HCT116 (cell line): ENCODE measurements at regions not wholly inside any gene's neighbourhood (a gene's known extent, or its start where the extent isn't known, plus 50 kb on each side); places are given as distances from the start of the nearest gene placed in this dataset.

Experiments
- ATAC-seq: fragments of 200-7000 bp; cut with Tn5 transposase; 2 replicates; pipeline ENCODE4 v1.9.1; 2020; ENCODE audit warnings: mild to moderate bottlenecking, moderate library complexity
- BruUV-seq: library from RNA; stranded (reverse); fragments of 400-500 nt; replicated peaks from 2 replicates; lab custom pipeline; 2021; lab: Mats Ljungman, UMichigan
- CTCF ChIA-PET: fragments of 300-600 bp; sonication (Branson Sonifier 250); formaldehyde crosslinking; loops from one replicate; lab custom pipeline; 2021; ENCODE audit warnings: antibody characterized with exemption; lab: Charles Lee
- POLR2A ChIA-PET: fragments of 300-600, 350-600 bp; sonication (Branson Sonifier 250); formaldehyde crosslinking; loops from one replicate; lab custom pipeline; 2021; ENCODE audit warnings: antibody characterized with exemption; lab: Charles Lee
- RAD21 ChIA-PET, 2 experiments: fragments of 300-600 bp; sonication (Branson Sonifier 250); formaldehyde crosslinking; loops; one replicate each; lab custom pipeline; 2023; ENCODE audit warnings: low total read pairs in 2 of 2; ENCODE audit not compliant: uncharacterized antibody in 2 of 2, unreplicated experiment in 2 of 2, low non-redundant PET in 1 of 2; lab: Charles Lee
- DNase-seq: peaks from one replicate; pipeline ENCODE4 v3.0.0-alpha.2; 2010; ENCODE audit warnings: low read depth, low spot score
- H2AFZ ChIP-seq: fragments of 200-600 bp; shearing (Covaris generic), sonication (generic); 2 replicates; pipeline ENCODE4 v1.6.1; 2017; ENCODE audit warnings: low read depth, mixed run types, mixed read lengths, antibody characterized with exemption, low read length; ENCODE audit not compliant: poor library complexity, severe bottlenecking
- H3K27ac ChIP-seq: 2 replicates; pipeline ENCODE4 v1.5.1; 2012; ENCODE audit warnings: low read depth, low read length
- H3K27me3 ChIP-seq: fragments of 200-600 bp; sonication (generic); 2 replicates; pipeline ENCODE4 v1.6.1; 2016; ENCODE audit warnings: mixed run types, low read length, mixed read lengths; ENCODE audit not compliant: insufficient read depth
- H3K36me3 ChIP-seq, 2 experiments: fragments of 200-500 bp in 1 of 2; fragments of 200-600 bp in 1 of 2; sonication (Bioruptor generic) in 1 of 2; sonication (generic) in 1 of 2; 2 replicates each; pipeline versions ENCODE4 v1.5.1 to v1.6.1; 2014 to 2016; ENCODE audit warnings: low read length in 2 of 2, inconsistent platforms in 1 of 2, mixed read lengths in 1 of 2, mixed run types in 1 of 2; ENCODE audit not compliant: insufficient read depth in 2 of 2, control insufficient read depth in 1 of 2
- H3K4me1 ChIP-seq, 2 experiments: fragments of 200-600 bp in 1 of 2; sonication (generic) in 1 of 2; 2 replicates each; pipeline versions ENCODE4 v1.5.1 to v1.6.1; 2012 to 2017; ENCODE audit warnings: low read length in 2 of 2, inconsistent platforms in 1 of 2, mild to moderate bottlenecking in 1 of 2, mixed read lengths in 1 of 2, mixed run types in 1 of 2, moderate library complexity in 1 of 2; ENCODE audit not compliant: insufficient read depth in 2 of 2, control insufficient read depth in 1 of 2
- H3K4me2 ChIP-seq: fragments of 200-600 bp; sonication (generic); 2 replicates; pipeline ENCODE4 v1.6.1; 2017; ENCODE audit warnings: mixed run types, low read length, mixed read lengths
- H3K4me3 ChIP-seq, 2 experiments: fragments of 200-600 bp in 1 of 2; sonication (generic) in 1 of 2; replicated peaks in 1 of 2; 2 replicates each; pipeline ENCODE4 v1.5.1; 2011 to 2016; ENCODE audit warnings: low read length in 2 of 2, control low read depth in 1 of 2, low read depth in 1 of 2, mild to moderate bottlenecking in 1 of 2, mixed read lengths in 1 of 2, mixed run types in 1 of 2
- H3K79me2 ChIP-seq: fragments of 200-600 bp; sonication (generic); 2 replicates; pipeline ENCODE4 v1.6.1; 2017; ENCODE audit warnings: mild to moderate bottlenecking, mixed run types, low read length, moderate library complexity, mixed read lengths; ENCODE audit not compliant: insufficient read depth
- H3K9ac ChIP-seq: fragments of 200-600 bp; sonication (generic); 2 replicates; pipeline ENCODE4 v1.6.1; 2016; ENCODE audit warnings: low read length, mixed read lengths
- H3K9me2 ChIP-seq: fragments of 200-600 bp; sonication (generic), shearing (Covaris generic); 2 replicates; pipeline ENCODE4 v1.6.1; 2017; ENCODE audit warnings: mixed run types, mild to moderate bottlenecking, moderate library complexity; ENCODE audit not compliant: insufficient read depth
- H3K9me3 ChIP-seq, 2 experiments: fragments of 200-500 bp in 1 of 2; fragments of 200-600 bp in 1 of 2; sonication (Bioruptor generic) in 1 of 2; sonication (generic) in 1 of 2; 2 replicates each; pipeline ENCODE4 v1.6.1; 2014 to 2017; ENCODE audit warnings: low read length in 2 of 2, mixed read lengths in 2 of 2, inconsistent platforms in 1 of 2, low read depth in 1 of 2, mild to moderate bottlenecking in 1 of 2, mixed run types in 1 of 2, moderate library complexity in 1 of 2; ENCODE audit not compliant: control insufficient read depth in 1 of 2, insufficient read depth in 1 of 2
- H4K20me1 ChIP-seq: fragments of 200-600 bp; sonication (generic), shearing (Covaris generic); 2 replicates; pipeline ENCODE4 v1.6.1; 2017; ENCODE audit warnings: mixed run types, mild to moderate bottlenecking, moderate library complexity; ENCODE audit not compliant: insufficient read depth
- CEBPB ChIP-seq: IDR thresholded peaks from 2 replicates; pipeline ENCODE4 v1.6.1; 2012; ENCODE audit warnings: low read depth
- EZH2phosphoT487 ChIP-seq: fragments of 200-600 bp; IDR thresholded peaks from 2 replicates; pipeline ENCODE4 v1.6.1; 2018; ENCODE audit warnings: antibody characterized with exemption, borderline replicate concordance
- FOSL1 ChIP-seq: IDR thresholded peaks from 2 replicates; pipeline ENCODE4 v1.6.1; 2012; ENCODE audit warnings: low read depth
- JUND ChIP-seq: IDR thresholded peaks from 2 replicates; pipeline ENCODE4 v1.6.1; 2012
- MAX ChIP-seq: IDR thresholded peaks from 2 replicates; pipeline ENCODE4 v1.6.1; 2012
- POLR2AphosphoS5 ChIP-seq: IDR thresholded peaks from 2 replicates; pipeline ENCODE4 v1.6.1; 2011; ENCODE audit warnings: mild to moderate bottlenecking, low read depth, low read length, moderate library complexity
- RAD21 ChIP-seq: IDR thresholded peaks from 2 replicates; pipeline ENCODE4 v1.6.1; 2012; ENCODE audit warnings: low read depth, mild to moderate bottlenecking
- SIN3A ChIP-seq: IDR thresholded peaks from 2 replicates; pipeline ENCODE4 v1.6.1; 2012; ENCODE audit warnings: low read depth
- SP1 ChIP-seq: IDR thresholded peaks from 2 replicates; pipeline ENCODE4 v1.6.1; 2012; ENCODE audit warnings: low read depth
- SRF ChIP-seq: IDR thresholded peaks from 2 replicates; pipeline ENCODE4 v1.6.1; 2012; ENCODE audit warnings: low read depth
- TCF7L2 ChIP-seq: IDR thresholded peaks from 2 replicates; pipeline ENCODE4 v1.7.0; 2011; ENCODE audit warnings: borderline replicate concordance, inconsistent platforms; ENCODE audit not compliant: insufficient read depth, insufficient read length; ENCODE audit errors: extremely low read depth
- ZBTB33 ChIP-seq: IDR thresholded peaks from 2 replicates; pipeline ENCODE4 v1.6.1; 2011; ENCODE audit warnings: mild to moderate bottlenecking, low read length, moderate library complexity; ENCODE audit not compliant: insufficient replicate concordance; ENCODE audit errors: extremely low read depth
- ZFX ChIP-seq: fragments of 450-650 bp; IDR thresholded peaks from 2 replicates; pipeline ENCODE4 v1.6.1; 2017
- intact Hi-C: fragments of 100-400 bp; cut with micrococcal nuclease; formaldehyde crosslinking; loops from 2 replicates; pipeline ENCODE4 v1.10.0; 2022
- TF ChIP-seq, protein P1 (sequence below): IDR thresholded peaks from 2 replicates; pipeline ENCODE4 v1.6.1; 2012

DNA sequence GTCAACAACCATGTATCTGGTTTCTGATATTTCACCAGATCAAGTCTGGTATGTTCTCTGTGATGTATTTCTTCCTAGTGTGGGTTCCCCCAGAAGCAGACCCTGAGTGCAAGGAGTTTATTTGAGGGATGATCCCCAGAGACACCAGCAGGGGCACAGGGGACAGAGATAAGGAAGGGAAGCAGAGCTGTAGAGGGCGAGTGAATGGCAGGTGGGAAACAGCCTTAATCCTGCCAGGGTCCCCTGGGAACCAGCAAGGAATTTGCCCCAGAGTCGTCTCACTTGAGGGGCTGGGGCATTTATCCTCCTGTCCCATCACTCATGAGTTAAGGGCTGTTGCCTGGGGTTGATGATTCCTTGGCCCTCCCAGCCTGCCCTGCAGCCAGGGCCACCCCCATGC is 206.4 kb upstream of the BCOR start:
- POLR2A ChIA-PET, result no interaction called here
- H3K27me3 ChIP-seq, result no peaks in the 10 kb centered on the region
- ATAC-seq, result no peak

DNA sequence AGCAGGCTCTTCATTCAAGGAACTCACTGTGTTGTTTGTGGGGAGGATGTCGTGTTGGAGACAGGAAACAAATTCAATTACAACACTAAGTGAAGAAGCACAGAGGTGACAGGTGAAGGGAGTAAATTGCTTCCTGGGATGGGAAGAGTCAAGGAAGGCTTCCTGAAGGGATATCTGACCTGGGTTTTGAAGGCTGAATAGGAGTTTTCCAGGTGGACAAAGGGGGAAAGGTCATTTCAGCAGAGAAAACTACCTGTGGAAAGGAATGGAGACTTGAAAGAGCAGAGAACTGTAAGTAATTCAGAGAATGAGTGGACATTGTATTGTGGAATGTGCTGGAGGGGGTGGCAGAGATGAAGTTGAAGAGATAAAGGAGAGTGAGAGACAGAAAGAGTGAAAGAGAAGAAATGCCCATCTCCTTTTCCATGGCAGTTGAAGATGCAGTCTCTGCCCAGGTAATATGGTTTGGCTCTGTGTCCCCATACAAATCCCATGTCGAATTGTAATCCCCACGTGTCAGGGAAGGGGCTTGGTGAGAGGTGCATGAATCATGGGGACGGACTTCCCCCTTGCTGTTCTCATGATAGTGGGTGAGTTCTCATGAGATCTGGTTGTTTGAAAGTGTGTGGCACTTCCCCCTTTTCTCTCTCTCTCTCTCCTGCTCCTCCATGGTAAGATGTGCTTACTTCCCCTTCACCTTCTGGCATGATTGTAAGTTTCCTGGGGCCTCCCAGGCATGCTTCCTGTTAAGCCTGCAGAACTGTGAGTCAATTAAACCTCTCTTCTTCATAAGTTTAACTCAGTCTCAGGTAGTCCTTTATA is 205.7 kb upstream of the BCOR start:
- no peak for DNase-seq
- POLR2A ChIA-PET, result no interaction called here
- no peak overlapping the region for H3K9ac ChIP-seq
- H3K9me3 ChIP-seq, result no peaks in the 10 kb centered on the region
- H3K27me3 ChIP-seq, result no peaks in the 10 kb centered on the region
- ATAC-seq, result no peak
- RAD21 ChIA-PET, result no interaction called here
- H3K36me3 ChIP-seq, result no peaks in the 10 kb centered on the region
- no peaks in the 10 kb centered on the region for H3K79me2 ChIP-seq
- CTCF ChIA-PET, result no interaction called here
- H4K20me1 ChIP-seq, result no peaks in the 10 kb centered on the region
- H3K27ac ChIP-seq, result no peak overlapping the region
- H3K4me1 ChIP-seq, result no peaks in the 10 kb centered on the region
- BruUV-seq, result no TSS peak
- intact Hi-C loops, result no loop called here
- no peak overlapping the region for H2AFZ ChIP-seq
- H3K4me3 ChIP-seq, result no peak overlapping the region
- H3K4me2 ChIP-seq, result no peak overlapping the region
- H3K9me2 ChIP-seq, result no peaks in the 10 kb centered on the region
- TF ChIP-seq TCF7L2 (no peak), CEBPB (no peak), EZH2phosphoT487 (no peak), ZFX (no peak), POLR2AphosphoS5 (no peak), JUND (no peak), RAD21 (no peak), SIN3A (no peak), MAX (no peak), SRF (no peak)
- TF ChIP-seq, protein P1, sequence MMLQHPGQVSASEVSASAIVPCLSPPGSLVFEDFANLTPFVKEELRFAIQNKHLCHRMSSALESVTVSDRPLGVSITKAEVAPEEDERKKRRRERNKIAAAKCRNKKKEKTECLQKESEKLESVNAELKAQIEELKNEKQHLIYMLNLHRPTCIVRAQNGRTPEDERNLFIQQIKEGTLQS, result no peak

More for the DNA sequence above, 206.4 kb upstream of the BCOR start:
- DNase-seq, result no peak
- Histone ChIP-seq H2AFZ (no peak overlapping the region), H3K9ac (no peak overlapping the region), H3K9me3 (no peaks in the 10 kb centered on the region), H4K20me1 (no peaks in the 10 kb centered on the region), H3K36me3 (no peaks in the 10 kb centered on the region), H3K4me2 (no peak overlapping the region), H3K27ac (no peak overlapping the region), H3K79me2 (no peaks in the 10 kb centered on the region), H3K9me2 (no peaks in the 10 kb centered on the region), H3K4me1 (no peaks in the 10 kb centered on the region), H3K4me3 (no peak overlapping the region)
- no TSS peak for BruUV-seq
- ChIA-PET RAD21 (no interaction called here), CTCF (no interaction called here)
- TF ChIP-seq JUND, result no peak
- TF ChIP-seq ZBTB33, result no peak
- no peak for TF ChIP-seq FOSL1
- no peak for TF ChIP-seq SRF
- no peak for TF ChIP-seq SP1
- intact Hi-C loops, result no loop called here
